Common myeloid progenitor, CD34-positive (primary cell): ENCODE measurements at regions not wholly inside any gene's neighbourhood (a gene's known extent, or its start where the extent isn't known, plus 50 kb on each side); places are given as distances from the start of the nearest gene placed in this dataset.

Experiments
- CTCF ChIA-PET: fragments of 350-600 bp; sonication (Branson Sonifier 250); formaldehyde crosslinking; loops from one replicate; lab custom pipeline; 2021; ENCODE audit warnings: antibody characterized with exemption; lab: Charles Lee
- POLR2A ChIA-PET: fragments of 350-600 bp; sonication (Branson Sonifier 250); formaldehyde crosslinking; loops from one replicate; lab custom pipeline; 2021; ENCODE audit warnings: antibody characterized with exemption; lab: Charles Lee
- DNase-seq, 3 donors: peaks; one replicate each; pipeline versions ENCODE4 v3.0.0 to v3.0.0-alpha.2; 2013
- H3K27ac ChIP-seq, 2 experiments: 1 replicate in 1 of 2; 2 replicates in 1 of 2; pipeline ENCODE4 v1.7.0; 2013; ENCODE audit warnings: inconsistent platforms in 2 of 2, low read length in 2 of 2, mild to moderate bottlenecking in 2 of 2, low read depth in 1 of 2, moderate library complexity in 1 of 2; ENCODE audit not compliant: severe bottlenecking in 2 of 2, insufficient read depth in 1 of 2, poor library complexity in 1 of 2
- H3K27me3 ChIP-seq, 5 experiments: replicated peaks in 2 of 5; 1 replicate in 3 of 5; 2 replicates in 2 of 5; pipeline versions ENCODE4 v1.6.1 to v1.7.0; 2013; ENCODE audit warnings: low read length in 4 of 5, mild to moderate bottlenecking in 2 of 5, moderate library complexity in 2 of 5, inconsistent platforms in 1 of 5; ENCODE audit not compliant: insufficient read depth in 5 of 5, control insufficient read depth in 4 of 5
- H3K36me3 ChIP-seq, 4 experiments: 1 replicate in 2 of 4; 2 replicates in 2 of 4; pipeline versions ENCODE4 v1.6.1 to v1.7.0; 2013; ENCODE audit warnings: low read length in 3 of 4, control low read depth in 1 of 4, mild to moderate bottlenecking in 1 of 4; ENCODE audit not compliant: control insufficient read depth in 4 of 4, insufficient read depth in 4 of 4
- H3K4me1 ChIP-seq, 4 experiments: 1 replicate in 3 of 4; 2 replicates in 1 of 4; pipeline versions ENCODE4 v1.6.1 to v1.7.1; 2013; ENCODE audit warnings: low read length in 3 of 4, mild to moderate bottlenecking in 3 of 4, control low read depth in 1 of 4, inconsistent platforms in 1 of 4, moderate library complexity in 1 of 4; ENCODE audit not compliant: control insufficient read depth in 4 of 4, insufficient read depth in 4 of 4; ENCODE audit errors: control extremely low read depth in 1 of 4
- H3K4me3 ChIP-seq, 7 experiments: 1 replicate in 4 of 7; 2 replicates in 3 of 7; pipeline versions ENCODE4 v1.5.1 to v1.7.0; 2013; ENCODE audit warnings: mild to moderate bottlenecking in 7 of 7, low read length in 6 of 7, moderate library complexity in 6 of 7, inconsistent platforms in 2 of 7, low read depth in 2 of 7, control low read depth in 1 of 7; ENCODE audit not compliant: insufficient read depth in 4 of 7, control insufficient read depth in 1 of 7; ENCODE audit errors: extremely low read depth in 1 of 7
- H3K9me3 ChIP-seq, 5 experiments: 1 replicate in 4 of 5; 2 replicates in 1 of 5; pipeline versions ENCODE4 v1.6.1 to v1.7.1; 2013; ENCODE audit warnings: low read length in 4 of 5, mild to moderate bottlenecking in 2 of 5, inconsistent platforms in 1 of 5, low read depth in 1 of 5, moderate library complexity in 1 of 5; ENCODE audit not compliant: control insufficient read depth in 4 of 5, insufficient read depth in 2 of 5; ENCODE audit errors: control extremely low read depth in 1 of 5
- WGBS: methylation state at CpG from one replicate; pipeline ENCODE4 v1.1.5; 2013; ENCODE audit not compliant: insufficient coverage; 5-methylcytosine and 5-hydroxymethylcytosine counted together

DNA sequence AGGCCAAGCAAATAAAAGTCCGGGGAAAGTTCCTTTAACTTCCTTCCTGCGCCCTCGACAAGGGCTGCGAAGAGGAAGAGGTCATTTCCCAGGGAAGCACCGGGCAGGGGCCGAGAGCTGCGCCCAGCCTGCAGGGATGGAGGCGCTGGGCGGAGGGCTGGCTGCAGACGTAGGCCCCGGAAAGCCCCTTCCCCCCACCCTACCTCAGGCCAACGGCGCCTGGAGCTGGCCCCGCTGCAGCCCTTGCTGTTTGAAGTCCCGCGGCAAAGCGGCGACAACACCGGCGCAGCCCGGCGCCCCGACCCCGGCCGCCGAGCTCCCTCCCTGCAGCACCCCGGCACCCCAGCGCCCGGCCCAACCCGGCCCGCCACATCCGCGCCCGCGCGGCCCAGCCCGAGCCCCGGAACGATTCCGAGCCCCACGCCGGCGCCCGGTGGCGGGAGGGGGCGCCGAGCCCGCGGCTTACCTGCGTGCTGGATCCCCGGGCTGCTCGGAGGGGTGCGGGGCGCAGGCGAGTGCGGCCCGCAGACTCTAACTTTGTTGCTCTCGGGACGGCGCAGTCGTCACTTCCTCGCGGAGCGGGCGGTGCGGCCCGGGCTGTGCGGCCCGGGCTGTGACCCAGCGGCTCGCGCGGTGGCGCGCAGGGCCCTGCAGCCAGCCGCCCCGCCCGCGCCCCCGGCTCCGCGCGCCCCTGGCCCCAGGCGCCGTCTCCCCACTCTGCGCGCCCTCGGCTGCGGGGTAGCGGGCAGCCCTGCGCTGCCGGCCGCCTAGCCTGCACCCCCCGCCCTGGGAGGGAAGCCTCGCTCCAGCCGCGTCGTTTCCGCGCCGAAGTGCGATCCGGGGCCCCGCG, 64.8 kb upstream of the PTGR2 start:
- Histone ChIP-seq H3K9me3 (no peaks in the 10 kb centered on the region), H3K4me1 (peaks cover 30 to 75% (median 51%) of the 10 kb centered on the region in 4 experiments), H3K4me3 (peak overlapping the region; percentile 74 to 91 (median 85)), H3K27me3 (no peaks in the 10 kb centered on the region), H3K27ac (peak overlapping the region; percentile 71 to 94), H3K36me3 (peaks cover 0 to 2% (median 0%) of the 10 kb centered on the region in 4 experiments)
- DNase-seq: peak; percentile 45 to 78 (median 66)
- WGBS: under 1% methylated on average over 83 of the region's 105 CpGs
- ChIA-PET CTCF (interaction anchor here (0.6 to 4.3 kb wide), 13 partner anchors 10 to 62 kb away, joined by 3 to 43 read pairs (median 5); no protein-coding TSS in a partner anchor), POLR2A (interaction anchor here (0.6 to 4.2 kb wide), 7 partner anchors 21 to 74 kb away, joined by 3 to 27 read pairs (median 7); a partner anchor contains a TSS)

DNA sequence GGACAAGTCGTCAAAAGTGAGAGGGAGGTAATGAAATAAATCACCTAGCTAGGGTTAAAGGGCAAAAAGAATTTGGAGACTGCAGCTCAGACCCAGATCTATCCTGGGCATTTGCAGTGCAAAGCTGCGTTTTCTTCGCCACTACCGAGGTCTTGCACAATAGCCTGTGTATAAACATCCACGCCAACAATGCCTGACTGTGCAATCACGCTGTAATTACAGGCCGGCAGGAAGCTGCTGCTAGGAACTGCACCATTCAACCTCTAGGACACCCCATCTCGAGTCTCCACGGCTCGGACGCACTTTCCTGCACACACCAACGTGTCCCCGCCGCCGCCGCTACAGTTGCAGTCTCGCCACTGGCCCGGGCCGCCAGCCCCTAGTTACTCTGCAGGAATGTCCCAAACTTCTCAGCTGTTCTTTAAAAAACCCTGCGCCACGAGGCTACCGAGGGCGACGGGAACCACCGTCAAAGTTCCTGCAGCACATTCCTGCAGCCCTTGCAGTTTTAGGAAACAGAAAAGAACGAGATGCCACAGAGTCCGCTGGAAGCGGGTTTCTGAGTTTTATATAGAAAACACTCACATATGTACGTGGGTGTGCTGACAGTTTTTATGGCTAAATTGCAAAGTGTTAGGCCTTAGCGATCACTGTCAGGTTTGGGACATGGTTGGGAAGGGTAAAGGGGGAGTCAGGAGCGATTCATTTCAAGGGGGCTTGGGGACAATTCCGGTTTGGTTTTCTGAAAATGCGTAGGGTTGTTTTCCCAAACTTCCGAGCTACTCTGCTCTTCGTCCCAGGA, 65.6 kb upstream of the PTGR2 start:
- WGBS: under 1% methylated on average over 23 of the region's 35 CpGs
- H3K4me3 ChIP-seq: peak overlapping the region; percentile 74 to 91 (median 85)
- peaks cover 0 to 2% (median 0%) of the 10 kb centered on the region in 4 experiments for H3K36me3 ChIP-seq
- H3K27ac ChIP-seq: peak overlapping the region; percentile 71 to 94
- POLR2A ChIA-PET: interaction anchor here (1.0 to 4.2 kb wide), 6 partner anchors 21 to 73 kb away, joined by 3 to 27 read pairs (median 8); a partner anchor contains a TSS
- H3K9me3 ChIP-seq: no peaks in the 10 kb centered on the region
- DNase-seq: peak; percentile 82 to 93 (median 91)
- H3K27me3 ChIP-seq: no peaks in the 10 kb centered on the region
- H3K4me1 ChIP-seq: peaks cover 30 to 75% (median 51%) of the 10 kb centered on the region in 4 experiments
- CTCF ChIA-PET: interaction anchor here (0.8 to 4.3 kb wide), 15 partner anchors 11 to 56 kb away, joined by 3 to 43 read pairs (median 7); no protein-coding TSS in a partner anchor

DNA sequence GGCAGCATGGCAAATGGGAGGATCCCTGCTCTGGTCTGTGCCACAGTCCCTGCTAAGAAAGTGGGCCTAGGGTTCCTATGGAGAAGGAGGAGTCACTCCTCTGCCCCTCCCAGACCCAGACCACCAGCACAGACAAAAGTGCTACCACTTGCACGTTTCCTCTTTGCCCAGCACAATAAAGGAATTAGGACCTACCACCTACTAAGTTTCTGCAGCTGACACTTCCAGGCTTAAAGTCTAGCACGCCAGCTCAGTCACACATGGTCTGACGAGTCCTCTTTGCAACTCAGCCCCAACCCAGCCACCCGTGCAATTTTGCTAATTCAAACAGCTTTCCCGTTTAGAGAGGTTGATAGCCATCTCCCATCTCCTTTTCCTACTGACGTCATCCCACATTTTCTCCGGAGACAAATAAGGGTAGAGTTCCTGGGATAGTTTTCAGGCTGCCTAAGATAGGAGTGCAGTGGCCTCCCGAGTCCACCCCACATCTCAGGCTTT, 66.2 kb upstream of the PTGR2 start:
- Histone ChIP-seq H3K36me3 (peaks cover 0 to 4% (median 2%) of the 10 kb centered on the region in 4 experiments), H3K9me3 (no peaks in the 10 kb centered on the region), H3K27me3 (no peaks in the 10 kb centered on the region), H3K4me1 (peaks cover 30 to 72% (median 51%) of the 10 kb centered on the region in 4 experiments), H3K4me3 (peak overlapping the region in 6 of 7 experiments; percentile 74 to 91 (median 88)), H3K27ac (peak overlapping the region in 1 of 2 experiments; percentile 94)
- ChIA-PET POLR2A (interaction anchor here (1.0 to 4.2 kb wide), 5 partner anchors 20 to 72 kb away, joined by 3 to 27 read pairs (median 9); a partner anchor contains a TSS), CTCF (interaction anchor here (1.0 to 4.3 kb wide), 12 partner anchors 11 to 57 kb away, joined by 3 to 43 read pairs (median 8); a partner anchor contains a TSS)
- peak in 1 of 3 donors; percentile 42 for DNase-seq
- WGBS: 18% methylated on average over 4 of the region's 8 CpGs

DNA sequence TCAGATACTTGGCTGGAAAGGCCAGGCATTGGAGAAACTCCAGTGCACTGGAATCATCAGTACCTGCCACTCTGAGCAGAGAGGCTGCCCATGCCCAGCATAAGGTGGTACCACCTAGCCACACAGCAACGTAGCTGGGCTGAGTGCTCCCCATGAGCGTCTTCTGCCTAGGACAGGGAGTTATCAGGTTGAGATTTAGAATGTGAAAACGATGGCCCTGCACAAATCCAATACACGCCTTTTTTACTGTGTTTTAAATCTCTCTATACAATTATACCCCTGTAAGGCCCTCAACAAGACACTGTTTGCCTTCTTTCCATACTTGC, 66.7 kb upstream of the PTGR2 start:
- no peaks in the 10 kb centered on the region for H3K9me3 ChIP-seq

DNA sequence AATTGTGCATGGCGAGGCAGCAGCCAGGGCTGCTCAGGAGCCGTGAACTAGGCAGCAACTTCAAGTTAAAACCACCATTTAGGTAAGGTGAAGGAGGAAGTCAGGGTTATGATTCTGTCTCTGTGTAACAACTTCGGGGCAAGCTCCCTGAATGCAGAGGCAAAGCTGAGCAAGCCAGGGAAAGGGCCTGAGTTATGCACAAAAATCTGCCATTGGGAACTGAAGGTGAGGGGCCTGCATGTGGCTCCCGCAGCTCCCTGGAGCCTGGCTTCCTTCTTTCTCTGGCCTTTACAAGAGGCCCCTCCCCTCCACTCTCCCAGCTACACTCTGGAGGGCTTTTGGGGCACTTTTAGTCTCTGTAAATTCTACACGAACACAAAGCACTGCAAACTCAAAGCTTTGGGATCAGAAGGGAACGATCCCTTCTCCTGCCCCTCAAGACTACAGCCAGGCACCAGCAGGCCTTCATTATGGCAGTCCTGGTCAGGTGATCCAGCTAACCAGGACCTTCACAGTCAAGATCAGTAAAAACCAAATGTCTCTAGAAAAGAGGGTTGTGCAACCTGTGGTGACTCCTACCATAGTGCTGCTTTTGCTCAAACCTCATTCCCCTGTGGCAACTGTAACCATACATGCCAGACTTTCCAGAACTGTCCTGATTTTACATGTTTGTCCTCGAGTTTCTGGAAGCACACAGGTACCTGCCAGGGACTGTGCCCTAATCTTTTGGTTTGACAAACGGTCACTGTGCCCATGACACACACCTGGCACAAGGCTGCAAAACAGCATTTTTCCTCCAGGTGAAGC, 67.2 kb upstream of the PTGR2 start:
- Histone ChIP-seq H3K4me1 (peaks cover 30 to 62% (median 50%) of the 10 kb centered on the region in 4 experiments), H3K9me3 (no peaks in the 10 kb centered on the region), H3K27me3 (no peaks in the 10 kb centered on the region), H3K36me3 (peaks cover 0 to 6% (median 3%) of the 10 kb centered on the region in 4 experiments), H3K27ac (peak overlapping the region in 1 of 2 experiments; percentile 94), H3K4me3 (peak overlapping the region in 4 of 7 experiments; percentile 22 to 91 (median 84))
- ChIA-PET CTCF (interaction anchor here (0.6 to 4.3 kb wide), 12 partner anchors 10 to 172 kb away, joined by 3 to 43 read pairs (median 6); partner anchors contain the start of gene ACOT6), POLR2A (interaction anchor here (0.8 to 1.8 kb wide), 3 partner anchors 12 to 41 kb away, joined by 3 to 8 read pairs (median 3); no protein-coding TSS in a partner anchor)
- 39% methylated on average over 8 of the region's 8 CpGs for WGBS
- DNase-seq: peak in 1 of 3 donors; percentile 42

More for the DNA sequence above, 66.7 kb upstream of the PTGR2 start:
- WGBS: 86% methylated on average over 4 of the region's 4 CpGs
- H3K27me3 ChIP-seq: no peaks in the 10 kb centered on the region
- DNase-seq: no peak
- ChIA-PET POLR2A (interaction anchor here (1.8 to 2.2 kb wide), 2 partner anchors 19 to 26 kb away, joined by 8 to 9 read pairs; no protein-coding TSS in a partner anchor), CTCF (interaction anchor here (1.0 to 4.3 kb wide), 14 partner anchors 10 to 172 kb away, joined by 3 to 43 read pairs (median 6); partner anchors contain the start of gene ACOT6)
- H3K36me3 ChIP-seq: peaks cover 0 to 6% (median 3%) of the 10 kb centered on the region in 4 experiments
- peak overlapping the region in 1 of 2 experiments; percentile 94 for H3K27ac ChIP-seq
- peak overlapping the region in 5 of 7 experiments; percentile 74 to 91 (median 85) for H3K4me3 ChIP-seq
- peaks cover 30 to 68% (median 51%) of the 10 kb centered on the region in 4 experiments for H3K4me1 ChIP-seq
